ENCODE measurements at regions not wholly inside any gene's neighbourhood (a gene's known extent, or its start where the extent isn't known, plus 50 kb on each side); places are given as distances from the start of the nearest gene placed in this dataset.

- no peak overlapping the region for H3K9ac ChIP-seq (ENCODE audit: low read depth, low read length, poor library complexity, severe bottlenecking)
- no peaks in the 10 kb centered on the region for H3K9me3 ChIP-seq (ENCODE audit: insufficient read depth, low read depth, low read length)
- H3K9me2 ChIP-seq (replicated peaks; ENCODE audit: low read depth, low read length), result no peaks in the 10 kb centered on the region
- H3F3A ChIP-seq (ENCODE audit: low read depth), result no peaks in the 10 kb centered on the region
- no peaks in the 10 kb centered on the region for H4K20me1 ChIP-seq (ENCODE audit: insufficient read depth, low read length, poor library complexity, severe bottlenecking)
- H3K27me3 ChIP-seq (ENCODE audit: insufficient read depth, low read length, poor library complexity, severe bottlenecking), result no peaks in the 10 kb centered on the region
- H2AFZ ChIP-seq (ENCODE audit: low read length), result no peak overlapping the region
- H3K36me3 ChIP-seq (ENCODE audit: insufficient read depth, low read length), result no peaks in the 10 kb centered on the region
- H3K4me1 ChIP-seq (ENCODE audit: insufficient read depth, low read length, poor library complexity, severe bottlenecking), result no peaks in the 10 kb centered on the region
- TF ChIP-seq EZH2phosphoT487 (IDR thresholded peaks at IDR 0.05; ENCODE audit: borderline replicate concordance), result no peak
- TF ChIP-seq CTCF (conservative IDR thresholded peaks at IDR 0.05; ENCODE audit: low read length), result no peak
- H3K4me2 ChIP-seq (ENCODE audit: low read depth, low read length, poor library complexity, severe bottlenecking), result no peak overlapping the region
- no peaks in the 10 kb centered on the region for H3K79me2 ChIP-seq (ENCODE audit: insufficient read depth, low read length)
- no peak overlapping the region for H3K4me3 ChIP-seq (ENCODE audit: low read length, poor library complexity, severe bottlenecking)
Observed at GRCh38 chr16:79998143-79998542, 397.6 kb upstream of the MAF start.

DNA sequence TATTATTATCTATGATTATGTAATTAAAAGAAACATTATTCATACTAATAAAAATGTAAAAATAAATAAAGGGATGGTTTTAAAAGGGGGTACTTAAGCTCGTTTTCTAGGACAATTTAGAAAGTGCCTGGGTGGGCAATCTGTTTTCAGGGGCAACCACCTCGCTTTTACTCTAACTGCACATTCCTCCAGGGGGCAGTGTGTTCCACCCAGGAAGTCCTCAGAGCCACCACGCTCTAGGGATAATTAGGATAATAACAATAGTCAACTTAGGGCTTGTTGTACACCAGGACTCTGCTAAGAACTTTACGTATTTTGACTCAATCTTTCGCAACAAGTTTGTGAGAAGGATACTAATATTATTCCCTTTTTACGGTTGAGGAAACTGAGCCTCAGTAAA lies 396.7 kb upstream of the MAF start:
- no peaks in the 10 kb centered on the region for H3F3A ChIP-seq (ENCODE audit: low read depth)
- no peak overlapping the region for H3K9ac ChIP-seq (ENCODE audit: low read depth, low read length, poor library complexity, severe bottlenecking)
- no peak overlapping the region for H3K4me3 ChIP-seq (ENCODE audit: low read length, poor library complexity, severe bottlenecking)
- H3K27me3 ChIP-seq (ENCODE audit: insufficient read depth, low read length, poor library complexity, severe bottlenecking), result no peaks in the 10 kb centered on the region
- no peaks in the 10 kb centered on the region for H3K9me3 ChIP-seq (ENCODE audit: insufficient read depth, low read depth, low read length)
- H3K9me2 ChIP-seq (replicated peaks; ENCODE audit: low read depth, low read length), result no peaks in the 10 kb centered on the region
- H4K20me1 ChIP-seq (ENCODE audit: insufficient read depth, low read length, poor library complexity, severe bottlenecking), result no peaks in the 10 kb centered on the region
- 0 out of 2 replicates have a peak overlapping the region, but pooled peaks have one; percentile 51 for H2AFZ ChIP-seq (ENCODE audit: low read length)
- no peaks in the 10 kb centered on the region for H3K36me3 ChIP-seq (ENCODE audit: insufficient read depth, low read length)
- no peak overlapping the region for H3K4me2 ChIP-seq (ENCODE audit: low read depth, low read length, poor library complexity, severe bottlenecking)
- H3K79me2 ChIP-seq (ENCODE audit: insufficient read depth, low read length), result no peaks in the 10 kb centered on the region
- no peaks in the 10 kb centered on the region for H3K4me1 ChIP-seq (ENCODE audit: insufficient read depth, low read length, poor library complexity, severe bottlenecking)
- peak; percentile 66 for TF ChIP-seq CTCF (conservative IDR thresholded peaks at IDR 0.05; ENCODE audit: low read length)
- no peak for TF ChIP-seq EZH2phosphoT487 (IDR thresholded peaks at IDR 0.05; ENCODE audit: borderline replicate concordance)

- H2AFZ ChIP-seq (ENCODE audit: low read length), result no peak overlapping the region
- H3K9me2 ChIP-seq (replicated peaks; ENCODE audit: low read depth, low read length), result no peaks in the 10 kb centered on the region
- H3K27me3 ChIP-seq (ENCODE audit: insufficient read depth, low read length, poor library complexity, severe bottlenecking), result no peaks in the 10 kb centered on the region
- H3K4me2 ChIP-seq (ENCODE audit: low read depth, low read length, poor library complexity, severe bottlenecking), result no peak overlapping the region
- H3K36me3 ChIP-seq (ENCODE audit: insufficient read depth, low read length), result no peaks in the 10 kb centered on the region
- no peaks in the 10 kb centered on the region for H4K20me1 ChIP-seq (ENCODE audit: insufficient read depth, low read length, poor library complexity, severe bottlenecking)
- no peaks in the 10 kb centered on the region for H3K79me2 ChIP-seq (ENCODE audit: insufficient read depth, low read length)
- no peaks in the 10 kb centered on the region for H3K9me3 ChIP-seq (ENCODE audit: insufficient read depth, low read depth, low read length)
- TF ChIP-seq CTCF (conservative IDR thresholded peaks at IDR 0.05; ENCODE audit: low read length) (no peak), EZH2phosphoT487 (IDR thresholded peaks at IDR 0.05; ENCODE audit: borderline replicate concordance) (no peak)
- H3K4me3 ChIP-seq (ENCODE audit: low read length, poor library complexity, severe bottlenecking), result no peak overlapping the region
- H3K4me1 ChIP-seq (ENCODE audit: insufficient read depth, low read length, poor library complexity, severe bottlenecking), result no peaks in the 10 kb centered on the region
- H3F3A ChIP-seq (ENCODE audit: low read depth), result no peaks in the 10 kb centered on the region
- no peak overlapping the region for H3K9ac ChIP-seq (ENCODE audit: low read depth, low read length, poor library complexity, severe bottlenecking)
Observed at GRCh38 chr16:79996321-79996720, 395.8 kb upstream of the MAF start.
